Immature natural killer cell (primary cell): ENCODE measurements at regions not wholly inside any gene's neighbourhood (a gene's known extent, or its start where the extent isn't known, plus 50 kb on each side); places are given as distances from the start of the nearest gene placed in this dataset.

Source experiments
- DNase-seq, 3 donors: peaks; one replicate each; pipeline ENCODE4 v3.0.0; 2022; ENCODE audit warnings: mixed read lengths in 1 of 3
- H3K27ac Mint-ChIP-seq, 6 donors: one replicate each; pipeline ENCODE4 v1.8.0; 2020; ENCODE audit warnings: mixed read lengths in 6 of 6, mild to moderate bottlenecking in 5 of 6, inconsistent platforms in 4 of 6, moderate library complexity in 3 of 6
- H3K27me3 Mint-ChIP-seq, 3 donors: one replicate each; pipeline ENCODE4 v1.8.0; 2020 to 2021; ENCODE audit warnings: low read depth in 3 of 3, mild to moderate bottlenecking in 3 of 3, mixed read lengths in 3 of 3, moderate library complexity in 3 of 3, inconsistent platforms in 1 of 3
- H3K36me3 Mint-ChIP-seq, 3 donors: one replicate each; pipeline ENCODE4 v1.8.0; 2020; ENCODE audit warnings: mixed read lengths in 3 of 3, inconsistent platforms in 2 of 3, mild to moderate bottlenecking in 2 of 3
- H3K4me1 Mint-ChIP-seq, 2 donors: one replicate each; pipeline ENCODE4 v1.8.0; 2020; ENCODE audit warnings: inconsistent platforms in 2 of 2, mild to moderate bottlenecking in 2 of 2, mixed read lengths in 2 of 2, moderate library complexity in 1 of 2
- H3K4me3 Mint-ChIP-seq, 5 donors: one replicate each; pipeline ENCODE4 v1.8.0; 2020; ENCODE audit warnings: mild to moderate bottlenecking in 5 of 5, mixed read lengths in 5 of 5, inconsistent platforms in 3 of 5, moderate library complexity in 3 of 5
- H3K9me3 Mint-ChIP-seq, 6 donors: one replicate each; pipeline ENCODE4 v1.8.0; 2020; ENCODE audit warnings: mild to moderate bottlenecking in 6 of 6, mixed read lengths in 6 of 6, inconsistent platforms in 4 of 6, moderate library complexity in 3 of 6

DNA sequence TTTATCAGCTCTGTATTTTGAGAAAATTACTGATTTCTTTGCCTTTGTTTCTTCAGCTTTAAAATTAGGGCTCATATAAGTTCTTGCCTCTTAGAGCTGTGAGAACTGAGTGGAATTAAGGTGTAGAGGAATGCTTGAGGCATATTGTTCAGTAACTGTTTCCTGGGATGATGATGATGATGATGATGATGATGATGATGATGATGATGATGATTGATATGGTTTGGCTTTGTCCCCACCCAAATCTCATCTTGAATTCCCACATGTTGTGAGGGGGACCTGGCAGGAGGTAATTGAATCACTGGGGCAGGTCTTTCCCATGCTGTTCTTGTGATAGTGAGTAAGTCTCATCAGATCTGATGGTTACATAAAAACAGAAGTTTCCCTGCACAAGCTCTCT is 118.7 kb downstream of the CHRM3 start:
- peaks cover 0 to 5% (median 4%) of the 10 kb centered on the region in 3 donors for H3K36me3 Mint-ChIP-seq
- no peak overlapping the region for H3K27ac Mint-ChIP-seq
- H3K27me3 Mint-ChIP-seq: peaks cover 0 to 4% (median 0%) of the 10 kb centered on the region in 3 donors
- H3K9me3 Mint-ChIP-seq: peaks cover 4 to 25% (median 12%) of the 10 kb centered on the region in 6 donors
- DNase-seq: no peak
- H3K4me1 Mint-ChIP-seq: no peaks in the 10 kb centered on the region
- no peak overlapping the region for H3K4me3 Mint-ChIP-seq

GRCh38 chr1:239507826-239508225 is 121.5 kb downstream of the CHRM3 start:
- DNase-seq: no peak
- H3K4me1 Mint-ChIP-seq: no peaks in the 10 kb centered on the region
- peaks cover 0 to 5% (median 4%) of the 10 kb centered on the region in 3 donors for H3K36me3 Mint-ChIP-seq
- H3K27me3 Mint-ChIP-seq: peaks cover 0 to 2% (median 0%) of the 10 kb centered on the region in 3 donors
- no peak overlapping the region for H3K27ac Mint-ChIP-seq
- H3K4me3 Mint-ChIP-seq: no peak overlapping the region
- H3K9me3 Mint-ChIP-seq: peaks cover 2 to 25% (median 12%) of the 10 kb centered on the region in 6 donors

DNA sequence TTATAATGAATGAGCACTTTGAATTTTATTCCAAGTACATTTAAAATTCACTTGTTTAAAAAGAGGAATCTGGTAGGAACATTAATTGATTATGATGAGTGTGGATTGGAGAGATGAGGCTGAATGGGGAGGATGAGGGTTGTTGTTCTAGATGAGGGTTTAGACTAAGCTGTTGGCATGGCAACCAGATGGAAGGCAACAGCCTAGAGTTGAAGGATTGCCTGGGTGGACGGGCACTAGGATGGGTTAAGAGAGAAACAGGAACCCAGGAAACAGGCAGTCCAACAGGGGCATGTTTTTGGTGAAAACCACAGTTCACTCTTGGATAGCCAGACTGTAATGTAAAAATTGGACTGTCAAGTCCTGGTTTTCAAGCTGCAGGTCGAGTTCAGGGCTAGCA is 125.5 kb downstream of the CHRM3 start:
- Mint-ChIP-seq H3K27me3 (no peaks in the 10 kb centered on the region), H3K27ac (no peak overlapping the region), H3K9me3 (peaks cover 0 to 8% (median 3%) of the 10 kb centered on the region in 6 donors), H3K4me3 (no peak overlapping the region), H3K4me1 (no peaks in the 10 kb centered on the region), H3K36me3 (no peaks in the 10 kb centered on the region)
- DNase-seq: no peak

GRCh38 chr1:239516579-239516978 is 130.2 kb downstream of the CHRM3 start:
- no peak for DNase-seq
- no peaks in the 10 kb centered on the region for H3K4me1 Mint-ChIP-seq
- H3K4me3 Mint-ChIP-seq: no peak overlapping the region
- H3K36me3 Mint-ChIP-seq: no peaks in the 10 kb centered on the region
- no peak overlapping the region for H3K27ac Mint-ChIP-seq
- H3K9me3 Mint-ChIP-seq: no peaks in the 10 kb centered on the region
- H3K27me3 Mint-ChIP-seq: peaks cover 0 to 1% (median 0%) of the 10 kb centered on the region in 3 donors

GRCh38 chr1:239526391-239526790 is 140.0 kb downstream of the CHRM3 start:
- Mint-ChIP-seq H3K4me3 (no peak overlapping the region), H3K36me3 (no peaks in the 10 kb centered on the region), H3K9me3 (no peaks in the 10 kb centered on the region), H3K27me3 (peaks cover 0 to 2% (median 0%) of the 10 kb centered on the region in 3 donors), H3K27ac (no peak overlapping the region), H3K4me1 (no peaks in the 10 kb centered on the region)
- DNase-seq: no peak

DNA sequence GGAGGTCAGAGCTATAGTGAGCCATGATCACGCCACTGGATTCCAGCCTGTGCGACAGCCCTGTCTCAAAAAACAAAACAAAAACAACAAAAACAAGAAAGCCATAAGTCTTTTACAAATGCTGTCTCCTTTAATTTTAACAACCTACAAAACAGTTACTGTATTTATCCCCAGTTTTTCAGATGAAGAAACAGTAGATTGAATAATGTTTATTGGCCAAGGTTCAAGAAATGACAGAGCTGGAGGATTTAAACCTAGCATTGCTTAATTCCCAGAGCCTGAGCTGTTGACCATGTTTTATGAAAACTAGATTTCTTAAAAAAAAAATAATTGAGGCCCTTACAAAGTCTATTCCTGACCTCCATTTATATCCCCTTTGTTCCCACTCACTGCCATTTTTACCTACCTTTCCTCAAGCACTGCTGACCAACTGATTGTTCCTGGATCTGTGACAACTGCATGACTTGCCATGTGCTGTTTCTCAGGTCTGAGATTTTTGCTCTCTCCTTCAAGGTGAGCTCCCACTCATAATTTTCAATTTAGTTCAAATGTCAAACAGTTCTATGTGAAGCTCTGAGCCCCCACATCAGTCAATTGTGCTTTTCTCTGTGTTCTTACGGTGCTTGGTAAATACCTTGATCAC is 140.8 kb downstream of the CHRM3 start:
- H3K4me1 Mint-ChIP-seq: no peaks in the 10 kb centered on the region
- H3K36me3 Mint-ChIP-seq: no peaks in the 10 kb centered on the region
- peaks cover 0 to 2% (median 0%) of the 10 kb centered on the region in 3 donors for H3K27me3 Mint-ChIP-seq
- no peak overlapping the region for H3K4me3 Mint-ChIP-seq
- no peaks in the 10 kb centered on the region for H3K9me3 Mint-ChIP-seq
- H3K27ac Mint-ChIP-seq: no peak overlapping the region
- DNase-seq: no peak

GRCh38 chr1:239536165-239536849 is 149.9 kb downstream of the CHRM3 start:
- Mint-ChIP-seq H3K4me3 (no peak overlapping the region), H3K36me3 (no peaks in the 10 kb centered on the region), H3K4me1 (no peaks in the 10 kb centered on the region), H3K27me3 (peaks cover 2 to 6% (median 2%) of the 10 kb centered on the region in 3 donors), H3K9me3 (no peaks in the 10 kb centered on the region), H3K27ac (peak overlapping the region in 1 of 6 donors; percentile 25)
- DNase-seq: no peak

- Mint-ChIP-seq H3K27ac (no peak overlapping the region), H3K4me3 (no peak overlapping the region), H3K9me3 (no peaks in the 10 kb centered on the region), H3K4me1 (no peaks in the 10 kb centered on the region), H3K27me3 (peaks cover 2 to 6% (median 2%) of the 10 kb centered on the region in 3 donors), H3K36me3 (no peaks in the 10 kb centered on the region)
- DNase-seq: no peak
Measured at GRCh38 chr1:239537795-239538194, 151.4 kb downstream of the CHRM3 start.

- no peaks in the 10 kb centered on the region for H3K36me3 Mint-ChIP-seq
- no peaks in the 10 kb centered on the region for H3K9me3 Mint-ChIP-seq
- no peak for DNase-seq
- H3K27me3 Mint-ChIP-seq: peaks cover 2 to 6% (median 2%) of the 10 kb centered on the region in 3 donors
- no peak overlapping the region for H3K27ac Mint-ChIP-seq
- H3K4me3 Mint-ChIP-seq: no peak overlapping the region
- no peaks in the 10 kb centered on the region for H3K4me1 Mint-ChIP-seq
Measured at GRCh38 chr1:239538239-239538988, 152.0 kb downstream of the CHRM3 start.

DNA sequence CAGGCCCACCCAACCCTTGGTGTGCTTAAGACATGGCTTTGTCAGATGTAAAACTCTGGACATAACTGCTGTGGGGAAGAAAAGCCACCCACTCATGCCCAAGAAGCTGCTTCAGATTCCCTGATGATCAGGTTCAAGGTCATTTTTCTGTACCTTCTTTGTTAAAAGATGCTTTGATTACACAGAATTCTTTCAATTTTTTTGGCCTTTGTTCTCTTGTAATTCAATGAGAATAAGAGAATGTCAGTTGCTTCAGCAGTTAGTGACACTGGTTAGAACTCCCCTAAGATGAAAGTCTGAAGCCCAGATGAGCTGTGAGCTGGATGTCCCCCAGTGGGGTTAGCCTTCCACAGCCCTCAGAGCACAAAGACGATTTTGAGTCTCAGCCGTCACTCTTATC is 152.7 kb downstream of the CHRM3 start:
- Mint-ChIP-seq H3K4me1 (no peaks in the 10 kb centered on the region), H3K27ac (no peak overlapping the region), H3K36me3 (no peaks in the 10 kb centered on the region), H3K9me3 (no peaks in the 10 kb centered on the region), H3K27me3 (peaks cover 2 to 6% (median 2%) of the 10 kb centered on the region in 3 donors), H3K4me3 (no peak overlapping the region)
- DNase-seq: no peak

DNA sequence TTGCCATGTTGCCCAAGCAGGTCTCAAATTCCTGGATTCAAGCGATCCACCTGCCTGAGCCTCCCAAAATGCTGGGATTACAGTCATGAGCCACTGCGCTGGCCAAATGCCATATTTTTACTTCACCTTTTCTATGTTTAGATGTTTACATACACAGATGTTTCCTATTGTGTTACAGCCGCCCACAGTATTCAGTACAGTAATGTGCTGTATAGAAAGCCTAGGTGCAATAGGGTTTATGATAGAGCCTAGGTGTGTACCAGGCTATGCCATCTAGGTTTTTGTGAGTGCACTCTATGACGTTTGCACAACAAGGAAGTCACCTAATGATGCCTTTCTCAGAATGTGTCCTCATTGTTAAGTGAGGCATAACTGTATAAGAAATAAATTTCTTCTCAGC is 153.4 kb downstream of the CHRM3 start:
- no peak overlapping the region for H3K27ac Mint-ChIP-seq
- H3K36me3 Mint-ChIP-seq: no peaks in the 10 kb centered on the region
- H3K4me3 Mint-ChIP-seq: no peak overlapping the region
- H3K27me3 Mint-ChIP-seq: peaks cover 2 to 6% (median 2%) of the 10 kb centered on the region in 3 donors
- no peaks in the 10 kb centered on the region for H3K4me1 Mint-ChIP-seq
- DNase-seq: no peak
- no peaks in the 10 kb centered on the region for H3K9me3 Mint-ChIP-seq

DNA sequence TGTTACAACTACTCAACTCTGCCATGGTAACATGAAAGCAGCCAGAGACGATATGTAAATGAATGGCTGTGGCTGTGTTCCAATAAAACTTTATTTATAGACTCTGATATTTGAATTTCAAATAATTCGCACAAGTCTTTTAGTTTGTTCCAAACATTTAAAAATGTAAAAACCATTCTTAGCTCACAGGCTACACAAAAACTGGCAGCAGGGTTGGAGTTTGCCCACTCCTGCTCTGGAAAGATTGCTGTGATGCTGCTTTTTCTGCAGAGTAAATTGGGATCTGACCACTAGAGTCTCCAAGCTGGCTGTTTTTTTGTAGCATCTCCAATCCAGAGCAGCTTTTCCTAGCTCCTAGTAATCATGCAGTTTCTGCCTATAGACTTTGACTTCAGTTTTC is 157.5 kb downstream of the CHRM3 start:
- peaks cover 0 to 3% (median 3%) of the 10 kb centered on the region in 3 donors for H3K36me3 Mint-ChIP-seq
- DNase-seq: no peak
- peaks cover 0 to 1% (median 0%) of the 10 kb centered on the region in 6 donors for H3K9me3 Mint-ChIP-seq
- no peak overlapping the region for H3K4me3 Mint-ChIP-seq
- H3K27ac Mint-ChIP-seq: no peak overlapping the region
- H3K4me1 Mint-ChIP-seq: peaks cover 13 to 15% of the 10 kb centered on the region in 2 donors
- H3K27me3 Mint-ChIP-seq: peaks cover 0 to 4% (median 0%) of the 10 kb centered on the region in 3 donors

DNA sequence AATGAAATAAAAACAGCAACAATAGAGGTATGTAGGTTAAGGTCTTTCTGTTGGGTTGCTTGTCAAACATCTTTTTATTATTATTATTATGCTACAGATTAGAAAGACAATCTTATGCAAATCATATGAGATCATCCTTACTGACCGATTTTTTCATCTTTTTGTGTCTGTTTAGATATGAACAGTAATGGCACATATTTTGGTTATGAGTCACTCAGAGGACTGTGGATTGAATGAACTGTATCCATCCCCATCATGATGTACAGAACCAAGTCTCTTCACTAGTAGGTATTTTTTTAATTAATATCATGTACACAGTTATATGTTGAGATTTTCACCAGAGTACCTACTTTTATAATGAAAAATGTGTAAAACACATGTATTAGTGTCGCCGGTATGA is 159.1 kb downstream of the CHRM3 start:
- Mint-ChIP-seq H3K4me3 (no peak overlapping the region), H3K27me3 (no peaks in the 10 kb centered on the region), H3K27ac (no peak overlapping the region), H3K36me3 (peaks cover 0 to 4% (median 4%) of the 10 kb centered on the region in 3 donors), H3K4me1 (peaks cover 13 to 17% of the 10 kb centered on the region in 2 donors), H3K9me3 (peaks cover 0 to 1% (median 0%) of the 10 kb centered on the region in 6 donors)
- no peak for DNase-seq

GRCh38 chr1:239547987-239548386 is 161.6 kb downstream of the CHRM3 start:
- H3K27ac Mint-ChIP-seq: peak overlapping the region; percentile 77 to 96 (median 90)
- peak; percentile 17 to 36 (median 27) for DNase-seq
- peak overlapping the region; percentile 82 to 95 (median 84) for H3K4me3 Mint-ChIP-seq
- peaks cover 0 to 4% (median 4%) of the 10 kb centered on the region in 3 donors for H3K36me3 Mint-ChIP-seq
- H3K9me3 Mint-ChIP-seq: peaks cover 0 to 1% (median 0%) of the 10 kb centered on the region in 6 donors
- H3K27me3 Mint-ChIP-seq: no peaks in the 10 kb centered on the region
- peaks cover 13 to 17% of the 10 kb centered on the region in 2 donors for H3K4me1 Mint-ChIP-seq
